PC-3 (cell line): ENCODE measurements at regions not wholly inside any gene's neighbourhood (a gene's known extent, or its start where the extent isn't known, plus 50 kb on each side); places are given as distances from the start of the nearest gene placed in this dataset.

ENCODE experiments used
- ATAC-seq: fragments of 200-7000 bp; cut with Tn5 transposase; 2 replicates; pipeline ENCODE4 v1.9.1; 2020; ENCODE audit warnings: mild to moderate bottlenecking, moderate library complexity
- BruUV-seq: library from RNA; stranded (reverse); fragments of 400-500 nt; replicated peaks from 2 replicates; lab custom pipeline; 2021; lab: Mats Ljungman, UMichigan
- CTCF ChIA-PET: fragments of 300-600 bp; sonication (Branson Sonifier 250); formaldehyde crosslinking; loops from one replicate; lab custom pipeline; 2022; ENCODE audit warnings: antibody characterized with exemption; lab: Charles Lee
- POLR2A ChIA-PET: fragments of 300-600 bp; sonication (Branson Sonifier 250); formaldehyde crosslinking; loops from one replicate; lab custom pipeline; 2022; ENCODE audit warnings: antibody characterized with exemption; ENCODE audit not compliant: unreplicated experiment; lab: Charles Lee
- DNase-seq: peaks from one replicate; pipeline ENCODE4 v3.0.0-alpha.2; 2015
- H2AFZ ChIP-seq: fragments of 300-600 bp; sonication (generic); 2 replicates; pipeline ENCODE4 v1.6.0; 2016; ENCODE audit warnings: antibody characterized with exemption, low read length
- H3F3A ChIP-seq: fragments of 300-600 bp; sonication (generic); one replicate; pipeline ENCODE4 v1.6.0; 2017; ENCODE audit warnings: antibody characterized with exemption, low read length, control low read depth, mild to moderate bottlenecking; ENCODE audit not compliant: unreplicated experiment
- H3K27ac ChIP-seq: fragments of 300-600 bp; sonication (generic); 2 replicates; pipeline ENCODE4 v1.5.1; 2016; ENCODE audit warnings: mild to moderate bottlenecking, low read length
- H3K27me3 ChIP-seq: fragments of 300-600 bp; sonication (generic); 2 replicates; pipeline ENCODE4 v1.6.1; 2016; ENCODE audit warnings: low read length, mixed read lengths
- H3K36me3 ChIP-seq: fragments of 300-600 bp; sonication (generic); 2 replicates; pipeline ENCODE4 v1.6.1; 2016; ENCODE audit warnings: low read depth, mixed run types, low read length, mixed read lengths
- H3K4me1 ChIP-seq: fragments of 300-600 bp; sonication (generic); 2 replicates; pipeline ENCODE4 v1.5.1; 2016; ENCODE audit warnings: low read length; ENCODE audit not compliant: insufficient read depth
- H3K4me2 ChIP-seq: fragments of 300-600 bp; sonication (generic); 2 replicates; pipeline ENCODE4 v1.6.0; 2016; ENCODE audit warnings: low read length
- H3K4me3 ChIP-seq: fragments of 300-600 bp; sonication (generic); 2 replicates; pipeline ENCODE4 v1.5.1; 2016; ENCODE audit warnings: mild to moderate bottlenecking, low read length, mixed read lengths
- H3K79me2 ChIP-seq: fragments of 300-600 bp; sonication (generic); 2 replicates; pipeline ENCODE4 v1.6.1; 2017; ENCODE audit warnings: low read length, mixed read lengths
- H3K9ac ChIP-seq: fragments of 300-600 bp; sonication (generic); 2 replicates; pipeline ENCODE4 v1.6.0; 2016; ENCODE audit warnings: mild to moderate bottlenecking, low read length
- H3K9me2 ChIP-seq: fragments of 300-600 bp; sonication (generic); replicated peaks from 2 replicates; pipeline ENCODE4 v1.6.1; 2016; ENCODE audit warnings: mixed run types, low read length, mixed read lengths
- H3K9me3 ChIP-seq: fragments of 300-600 bp; sonication (generic); 2 replicates; pipeline ENCODE4 v1.6.1; 2016; ENCODE audit warnings: low read length, mixed read lengths
- H4K20me1 ChIP-seq: fragments of 300-600 bp; sonication (generic); 2 replicates; pipeline ENCODE4 v1.6.1; 2016; ENCODE audit warnings: low read length, mixed read lengths
- CTCF ChIP-seq: fragments of 300-600 bp; sonication (generic); conservative IDR thresholded peaks from 2 replicates; pipeline ENCODE4 v1.5.1; 2017; ENCODE audit warnings: antibody characterized with exemption, low read depth, mild to moderate bottlenecking, low read length
- EZH2 ChIP-seq: fragments of 300-600 bp; sonication (generic); IDR thresholded peaks from one replicate; pipeline ENCODE4 v1.6.1; 2017; ENCODE audit warnings: antibody characterized with exemption, mild to moderate bottlenecking, low read length; ENCODE audit not compliant: unreplicated experiment
- EZH2phosphoT487 ChIP-seq: fragments of 300-600 bp; sonication (generic); IDR thresholded peaks from 2 replicates; pipeline ENCODE4 v1.6.1; 2018; ENCODE audit warnings: mild to moderate bottlenecking, antibody characterized with exemption, low read length, borderline replicate concordance
- intact Hi-C: fragments of 100-400 bp; cut with micrococcal nuclease; formaldehyde crosslinking; loops from 2 replicates; pipeline ENCODE4 v1.9.0; 2023

GRCh38 chr4:181688872-181689271 is 554.3 kb upstream of the TENM3 start:
- no peak overlapping the region for H3K4me3 ChIP-seq
- no peak overlapping the region for H3K9ac ChIP-seq
- BruUV-seq: no TSS peak
- no peak overlapping the region for H2AFZ ChIP-seq
- no peaks in the 10 kb centered on the region for H3K4me1 ChIP-seq
- no peaks in the 10 kb centered on the region for H4K20me1 ChIP-seq
- no peak for TF ChIP-seq EZH2
- no peaks in the 10 kb centered on the region for H3K79me2 ChIP-seq
- CTCF ChIA-PET: no interaction called here
- H3K27me3 ChIP-seq: no peaks in the 10 kb centered on the region
- H3K9me2 ChIP-seq: no peaks in the 10 kb centered on the region
- no peaks in the 10 kb centered on the region for H3K9me3 ChIP-seq
- intact Hi-C loops: no loop called here
- H3K27ac ChIP-seq: no peak overlapping the region
- H3K4me2 ChIP-seq: no peak overlapping the region
- DNase-seq (no peak), ATAC-seq (no peak)
- H3K36me3 ChIP-seq: no peaks in the 10 kb centered on the region
- POLR2A ChIA-PET: no interaction called here
- no peaks in the 10 kb centered on the region for H3F3A ChIP-seq

GRCh38 chr4:181690498-181690897 is 552.7 kb upstream of the TENM3 start:
- H3K9me3 ChIP-seq: no peaks in the 10 kb centered on the region
- no peaks in the 10 kb centered on the region for H3K36me3 ChIP-seq
- no peaks in the 10 kb centered on the region for H3K27me3 ChIP-seq
- no peak overlapping the region for H3K4me3 ChIP-seq
- H3K79me2 ChIP-seq: no peaks in the 10 kb centered on the region
- H3K4me1 ChIP-seq: no peaks in the 10 kb centered on the region
- H4K20me1 ChIP-seq: no peaks in the 10 kb centered on the region
- BruUV-seq: no TSS peak
- no peaks in the 10 kb centered on the region for H3K9me2 ChIP-seq
- ATAC-seq (no peak), DNase-seq (no peak)
- H3K9ac ChIP-seq: no peak overlapping the region
- no peaks in the 10 kb centered on the region for H3F3A ChIP-seq
- TF ChIP-seq EZH2phosphoT487 (no peak), CTCF (no peak), EZH2 (no peak)
- intact Hi-C loops: no loop called here
- POLR2A ChIA-PET: no interaction called here
- no peak overlapping the region for H2AFZ ChIP-seq
- CTCF ChIA-PET: no interaction called here
- no peak overlapping the region for H3K4me2 ChIP-seq
- no peak overlapping the region for H3K27ac ChIP-seq

GRCh38 chr4:181692965-181693364 is 550.2 kb upstream of the TENM3 start:
- Histone ChIP-seq H3K9me2 (no peaks in the 10 kb centered on the region), H3K9ac (no peak overlapping the region), H3K4me1 (no peaks in the 10 kb centered on the region), H3K36me3 (no peaks in the 10 kb centered on the region), H4K20me1 (no peaks in the 10 kb centered on the region), H3K4me3 (no peak overlapping the region), H3K9me3 (no peaks in the 10 kb centered on the region), H3K27me3 (no peaks in the 10 kb centered on the region), H3K79me2 (no peaks in the 10 kb centered on the region), H3K4me2 (no peak overlapping the region), H3F3A (no peaks in the 10 kb centered on the region), H2AFZ (no peak overlapping the region), H3K27ac (no peak overlapping the region)
- ChIA-PET POLR2A (no interaction called here), CTCF (no interaction called here)
- DNase-seq (no peak), ATAC-seq (no peak)
- intact Hi-C loops: no loop called here
- no peak for TF ChIP-seq EZH2
- TF ChIP-seq EZH2phosphoT487: no peak
- TF ChIP-seq CTCF: no peak
- BruUV-seq: no TSS peak
